GM21786 (cell line): ENCODE measurements at regions not wholly inside any gene's neighbourhood (a gene's known extent, or its start where the extent isn't known, plus 50 kb on each side); places are given as distances from the start of the nearest gene placed in this dataset.

Experiments
- ATAC-seq: cut with Tn5 transposase; IDR thresholded peaks from one replicate; pipeline ENCODE4 v1.9.1; 2021; ENCODE audit not compliant: unreplicated experiment

DNA sequence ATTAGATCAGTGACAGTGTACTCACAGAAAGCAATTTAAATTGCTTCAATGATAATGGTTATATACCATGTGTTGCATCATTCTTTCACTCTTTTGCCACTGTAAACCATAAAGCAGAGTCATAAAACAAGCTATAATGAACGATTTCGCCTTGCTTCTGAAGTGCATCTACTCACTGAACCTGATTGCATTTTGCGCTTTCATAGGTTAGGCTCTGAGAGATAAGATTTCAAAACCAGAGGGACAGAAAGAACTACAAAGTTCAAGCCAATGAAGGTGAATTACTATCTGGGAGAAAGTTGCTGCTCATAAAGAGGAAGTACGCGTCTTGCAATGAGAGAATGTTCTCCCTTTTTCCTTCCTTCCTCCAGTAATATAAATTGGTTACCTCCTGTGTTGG is 412.7 kb downstream of the CETN3 start:
- no peak for ATAC-seq

DNA sequence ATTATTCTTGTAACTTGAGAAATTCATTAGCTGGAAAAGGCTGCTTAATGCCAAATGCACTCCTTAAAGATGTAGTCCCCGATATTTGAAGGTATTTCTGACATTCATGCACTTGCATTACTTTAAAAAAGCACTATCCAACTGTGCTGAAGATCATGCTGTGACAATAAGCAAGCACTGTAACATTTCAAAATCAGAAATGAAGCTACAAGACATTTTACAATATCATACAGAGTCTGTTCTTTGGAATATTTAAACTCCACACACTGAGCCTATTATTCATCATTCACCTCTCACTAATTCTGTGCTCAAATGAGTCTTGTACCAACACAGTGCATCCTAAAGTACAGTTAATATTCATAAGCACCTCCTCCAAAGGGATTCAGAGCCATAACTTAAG is 413.2 kb downstream of the CETN3 start:
- no peak for ATAC-seq

DNA sequence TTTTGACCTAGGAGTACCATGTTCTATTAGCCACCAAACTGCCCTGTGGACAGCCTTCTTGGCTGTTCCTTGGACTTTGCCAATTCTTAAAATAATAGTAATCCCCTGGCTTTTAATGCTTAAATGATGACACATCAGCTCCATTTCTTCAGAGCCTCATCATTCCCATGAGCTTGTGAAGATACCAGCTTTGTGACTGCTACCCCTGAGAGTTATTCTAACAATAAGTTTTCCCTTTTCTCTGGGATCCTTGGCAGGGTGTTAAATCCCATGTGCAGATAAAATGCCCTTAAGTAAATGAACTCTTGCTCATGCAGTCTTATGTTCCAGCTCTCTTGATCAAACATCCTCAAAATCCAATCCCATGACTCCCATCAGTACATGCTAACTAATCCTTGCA is 415.3 kb downstream of the CETN3 start:
- no peak for ATAC-seq

GRCh38 chr5:89992201-89992600 is 417.4 kb downstream of the CETN3 start:
- ATAC-seq = no peak

GRCh38 chr5:89991592-89991991 is 418.0 kb downstream of the CETN3 start:
- ATAC-seq = no peak

- ATAC-seq = no peak
Observed at GRCh38 chr5:89989776-89990175, 419.8 kb downstream of the CETN3 start.

GRCh38 chr5:89988998-89989655 is 420.4 kb downstream of the CETN3 start:
- ATAC-seq = no peak

- no peak for ATAC-seq
Observed at GRCh38 chr5:89988129-89988810, 421.3 kb downstream of the CETN3 start.

DNA sequence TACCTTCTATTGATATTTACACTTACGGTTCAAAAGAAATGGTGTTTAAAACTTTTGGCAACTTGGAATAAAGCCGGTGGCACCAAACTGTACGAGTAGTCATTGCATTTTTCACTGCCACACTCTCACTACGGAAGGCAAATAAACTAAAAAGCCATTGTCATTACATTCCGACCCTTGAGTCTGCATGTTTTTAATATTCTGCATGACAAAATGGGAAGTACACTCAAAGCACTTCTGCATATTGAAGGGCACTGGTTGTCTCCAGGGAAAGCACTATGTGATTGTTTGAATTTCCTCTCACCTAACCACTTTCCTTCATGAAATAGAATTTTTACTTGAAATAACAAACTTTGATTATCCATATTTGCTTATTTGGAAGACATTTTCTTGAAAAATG is 426.3 kb downstream of the CETN3 start:
- ATAC-seq = no peak

- no peak for ATAC-seq
Observed at GRCh38 chr5:89981878-89982773, 427.4 kb downstream of the CETN3 start.

DNA sequence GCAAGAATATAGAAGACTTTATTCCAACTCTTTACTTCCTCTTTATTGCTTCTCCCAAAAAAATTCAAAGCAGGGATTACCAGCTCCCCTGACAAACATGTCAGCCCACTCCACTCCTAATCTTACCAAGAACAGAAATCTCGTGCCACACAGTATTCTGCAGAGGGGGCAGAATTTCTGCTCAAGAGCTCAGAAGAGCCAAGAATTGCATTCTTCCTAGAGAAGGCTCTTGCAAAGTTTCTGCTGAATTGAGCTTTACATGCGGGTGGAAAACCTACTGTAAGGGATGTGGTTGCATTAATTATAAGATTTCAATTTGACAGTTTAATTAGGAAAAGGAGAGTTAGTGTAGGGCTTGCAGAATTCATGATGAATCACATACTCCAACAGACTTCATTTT is 428.5 kb downstream of the CETN3 start:
- no peak for ATAC-seq

- no peak for ATAC-seq
Observed at GRCh38 chr5:89973516-89973915, 436.0 kb downstream of the CETN3 start.

- ATAC-seq = no peak
Observed at GRCh38 chr5:89972901-89973300, 436.7 kb downstream of the CETN3 start.

- no peak for ATAC-seq
Observed at GRCh38 chr5:89968958-89969381, 440.6 kb downstream of the CETN3 start.

DNA sequence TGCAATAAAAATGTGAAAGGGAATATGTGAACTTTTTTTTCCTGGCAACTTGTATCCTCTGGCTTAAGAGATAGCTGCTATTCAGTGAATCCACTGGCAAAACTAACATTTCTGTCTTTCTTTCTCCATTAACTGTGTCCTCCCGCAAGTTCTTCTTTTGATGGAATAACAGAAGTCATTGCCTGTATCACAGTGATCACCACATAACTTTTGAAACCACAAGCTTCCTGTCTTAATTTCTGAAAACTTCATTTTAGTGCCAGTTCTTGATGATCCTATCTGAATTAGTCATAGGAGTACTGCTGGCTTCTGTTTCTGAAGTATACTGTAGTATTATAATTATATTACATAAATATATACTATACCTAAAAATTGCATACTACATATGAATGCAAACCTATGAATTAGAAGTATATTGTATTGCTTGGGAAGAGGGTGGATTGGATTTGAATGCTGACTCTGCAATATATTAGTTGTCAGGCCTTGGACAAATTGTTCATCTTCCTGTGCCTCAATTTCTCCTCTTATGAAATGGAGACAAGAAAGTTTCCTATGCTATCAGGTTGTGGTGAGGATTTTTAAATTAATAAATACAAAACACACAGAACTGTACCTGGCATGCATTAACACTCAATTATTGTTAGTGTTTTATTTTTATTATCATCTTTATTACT is 441.6 kb downstream of the CETN3 start:
- no peak for ATAC-seq

DNA sequence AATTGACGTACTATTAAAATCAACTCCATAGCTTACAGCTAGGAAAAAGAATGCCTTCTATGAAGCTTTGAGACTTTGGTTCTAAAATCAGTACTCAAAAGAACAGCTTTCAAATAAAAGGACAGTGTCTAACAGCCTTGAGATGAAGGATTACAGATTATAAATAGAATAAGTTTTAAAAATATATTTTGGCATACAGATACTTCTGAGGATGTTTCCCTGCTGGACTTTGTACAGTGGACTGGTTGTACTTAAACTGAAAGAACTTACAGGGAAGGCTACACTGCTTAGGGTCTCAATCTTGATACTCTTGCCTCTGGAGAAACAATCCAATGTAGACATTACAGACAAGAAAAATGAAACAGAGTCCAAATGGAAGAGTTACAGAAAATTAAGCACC is 452.7 kb downstream of the CETN3 start:
- no peak for ATAC-seq

DNA sequence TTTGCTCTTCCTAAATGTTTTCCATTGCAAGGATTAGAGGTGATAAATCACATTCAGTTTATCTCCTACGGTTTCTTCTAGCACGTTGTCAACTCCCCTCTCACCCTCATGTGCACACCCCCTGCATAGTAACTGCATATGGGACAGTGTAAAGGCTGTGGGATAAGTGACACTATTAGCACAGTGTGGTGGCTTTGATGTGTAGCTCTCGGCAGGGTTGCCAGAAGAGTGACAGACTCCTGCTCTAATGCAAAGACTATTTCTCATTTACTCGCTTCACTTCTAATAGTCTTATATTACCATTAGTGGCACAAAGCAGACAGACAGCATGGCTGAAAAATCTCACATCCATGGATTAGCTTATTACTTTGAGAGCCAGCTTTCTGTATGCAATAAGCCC is 454.6 kb downstream of the CETN3 start:
- no peak for ATAC-seq

DNA sequence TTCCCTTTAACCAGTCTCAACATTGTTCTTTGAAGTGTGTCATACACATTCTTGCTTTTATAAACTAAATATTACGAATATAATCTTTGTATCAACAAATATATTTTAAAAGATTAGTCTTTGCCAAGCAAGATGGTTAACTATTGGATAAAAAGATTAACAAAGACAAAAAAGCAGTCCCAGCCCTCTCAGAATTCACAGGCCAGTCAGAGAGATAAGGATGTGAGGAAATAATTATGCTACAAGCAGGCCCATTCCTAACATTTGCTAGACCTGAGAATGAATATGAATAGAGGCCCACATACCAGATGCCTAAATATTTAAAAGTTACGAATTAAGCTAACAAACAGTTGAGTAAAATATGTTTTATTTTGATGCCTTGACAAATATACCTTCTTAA is 457.7 kb downstream of the CETN3 start:
- no peak for ATAC-seq

DNA sequence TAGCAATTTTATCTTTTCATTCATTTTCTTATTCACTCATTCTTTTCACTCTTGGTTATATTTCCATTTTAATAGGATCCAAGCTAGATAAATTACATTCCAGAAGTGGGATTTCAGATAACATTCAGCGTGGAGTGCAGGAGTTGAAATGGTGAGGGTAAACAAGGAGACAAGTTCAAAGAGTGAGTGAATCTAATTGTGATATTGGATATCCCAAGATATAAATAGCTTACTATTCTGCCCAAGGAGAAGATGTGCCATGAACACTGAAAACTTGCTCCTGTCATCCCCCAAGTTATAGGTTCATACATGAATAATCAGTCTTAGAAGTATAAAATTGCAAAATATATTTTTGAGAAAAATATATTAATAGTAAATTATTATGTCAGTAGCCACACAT is 459.3 kb downstream of the CETN3 start:
- no peak for ATAC-seq

DNA sequence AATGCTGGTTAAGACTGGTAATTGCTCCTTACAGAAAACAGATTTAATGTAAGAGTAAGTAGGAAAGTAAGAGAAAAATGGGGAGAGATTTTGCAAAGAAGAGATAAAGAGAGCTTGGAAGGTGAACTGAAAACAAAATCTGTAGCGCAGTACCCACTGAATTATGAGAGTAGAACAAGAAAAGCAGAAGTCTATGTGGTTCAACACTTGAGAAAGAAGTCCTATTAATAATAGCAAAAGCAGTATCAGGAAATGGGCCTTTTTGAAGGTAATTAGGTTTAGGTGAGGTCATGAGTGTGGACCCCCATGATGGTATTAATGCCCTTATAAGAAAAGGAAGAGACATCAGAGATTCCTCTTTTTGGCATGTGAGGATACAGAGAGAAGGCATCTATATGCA is 460.6 kb downstream of the CETN3 start:
- ATAC-seq = no peak

GRCh38 chr5:89946916-89947315 is 462.6 kb downstream of the CETN3 start:
- no peak for ATAC-seq
